ENCODE measurements at regions not wholly inside any gene's neighbourhood (a gene's known extent, or its start where the extent isn't known, plus 50 kb on each side); places are given as distances from the start of the nearest gene placed in this dataset.

DNA sequence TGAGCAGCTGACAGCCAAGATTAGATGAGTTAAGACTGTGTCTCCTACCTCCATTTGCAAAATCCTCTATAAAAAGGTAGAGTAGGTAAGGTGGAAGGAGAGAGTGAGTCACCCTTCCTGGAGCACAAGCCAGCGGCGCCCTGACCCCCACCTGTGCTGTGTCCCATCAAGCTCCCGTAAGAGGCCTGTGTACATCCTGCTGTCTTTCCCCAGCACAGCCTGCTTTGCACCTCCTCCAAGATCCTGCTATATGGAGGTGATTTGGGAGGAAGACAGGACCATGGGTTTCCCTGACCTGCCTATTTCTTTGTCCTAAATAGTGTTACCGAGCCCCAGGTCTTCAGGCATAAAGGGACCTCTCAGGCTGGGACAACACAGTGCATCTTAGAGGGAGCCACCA is 62.3 kb upstream of the UQCRFS1 start:
- no peak overlapping the region for H3K4me3 ChIP-seq (ENCODE audit: low read depth, low read length)
- DNase-seq (ENCODE audit: low read depth) = no peak
- in situ Hi-C loops (cut with HindIII; ENCODE audit: low sequenced_read_pairs) = no loop called here
- TF ChIP-seq CTCF (IDR thresholded peaks at IDR 0.05; ENCODE audit: low read depth, low read length, missing control alignments) = no peak

- no peak for DNase-seq (ENCODE audit: low read depth)
- in situ Hi-C loops (cut with HindIII; ENCODE audit: low sequenced_read_pairs) = no loop called here
- no peak for TF ChIP-seq CTCF (IDR thresholded peaks at IDR 0.05; ENCODE audit: low read depth, low read length, missing control alignments)
- no peak overlapping the region for H3K4me3 ChIP-seq (ENCODE audit: low read depth, low read length)
Observed at GRCh38 chr19:29277102-29277501, 64.2 kb upstream of the UQCRFS1 start.

DNA sequence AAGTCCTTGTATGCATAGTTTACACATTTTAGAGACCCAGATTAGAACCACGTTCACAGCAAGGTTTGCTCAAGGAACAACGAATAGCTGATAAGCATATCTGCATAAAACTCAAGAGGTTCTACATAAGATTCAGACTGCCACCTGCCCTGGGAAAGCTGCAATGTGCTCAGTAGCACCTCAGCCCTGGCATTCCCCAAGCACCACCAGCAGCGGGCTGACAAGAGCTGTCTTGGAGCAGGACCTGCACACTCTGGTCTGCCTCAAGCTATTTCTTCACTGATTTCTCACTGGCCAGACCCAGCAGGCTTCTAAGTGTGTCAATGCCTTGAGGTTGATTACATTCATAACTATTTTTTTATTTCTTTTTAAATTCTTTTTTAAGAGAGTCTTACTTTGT is 65.8 kb upstream of the UQCRFS1 start:
- in situ Hi-C loops (cut with HindIII; ENCODE audit: low sequenced_read_pairs) = no loop called here

DNA sequence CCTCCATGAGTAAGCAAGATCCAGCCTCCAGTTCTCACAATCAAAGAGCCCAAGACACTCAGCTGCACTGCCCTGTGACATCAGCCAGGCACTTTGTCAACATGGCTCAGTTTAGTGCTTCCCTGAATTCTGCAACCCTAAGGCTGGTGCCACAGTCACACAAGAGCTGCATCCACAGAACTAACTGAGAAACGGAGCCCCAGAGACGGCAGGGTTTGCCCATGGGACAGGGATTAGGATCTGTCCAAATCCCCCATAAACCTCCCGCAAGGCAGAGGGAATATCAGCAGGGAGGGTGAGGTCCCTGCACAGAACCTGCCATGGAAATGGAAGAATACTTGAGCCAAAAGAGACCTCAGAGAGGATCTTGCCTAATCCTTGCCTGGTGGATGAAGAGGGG is 70.4 kb upstream of the UQCRFS1 start:
- in situ Hi-C loops (cut with HindIII; ENCODE audit: low sequenced_read_pairs) = no loop called here

More for the DNA sequence above, 65.8 kb upstream of the UQCRFS1 start:
- H3K4me3 ChIP-seq (ENCODE audit: low read depth, low read length) = no peak overlapping the region
- no peak for DNase-seq (ENCODE audit: low read depth)
- no peak for TF ChIP-seq CTCF (IDR thresholded peaks at IDR 0.05; ENCODE audit: low read depth, low read length, missing control alignments)

DNA sequence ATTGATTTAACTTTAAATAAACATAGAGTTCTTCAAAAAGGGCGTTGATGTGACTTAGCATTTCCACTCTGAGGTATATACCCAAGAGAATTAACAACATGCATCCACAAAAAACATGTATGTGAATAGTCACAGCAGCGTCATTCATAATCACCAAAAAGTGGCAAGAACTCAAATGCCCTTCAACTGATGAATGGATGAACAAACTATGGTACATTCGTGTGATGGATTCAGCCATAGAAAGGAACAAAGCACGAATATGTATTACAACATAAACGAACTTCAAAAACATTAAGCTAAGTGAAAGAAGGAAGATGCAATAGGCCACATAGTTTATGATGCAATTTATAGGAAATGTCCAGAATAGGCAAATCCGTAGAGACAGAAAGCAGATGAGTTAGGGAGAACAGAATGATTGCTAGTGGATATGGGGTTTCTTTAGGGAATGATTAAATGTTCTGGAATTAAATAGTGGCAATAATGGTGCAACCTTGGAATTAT is 72.3 kb upstream of the UQCRFS1 start:
- in situ Hi-C loops (cut with HindIII; ENCODE audit: low sequenced_read_pairs) = no loop called here
- no peak overlapping the region for H3K4me3 ChIP-seq (ENCODE audit: low read depth, low read length)
- DNase-seq (ENCODE audit: low read depth) = no peak
- TF ChIP-seq CTCF (IDR thresholded peaks at IDR 0.05; ENCODE audit: low read depth, low read length, missing control alignments) = no peak

More for the DNA sequence above, 70.4 kb upstream of the UQCRFS1 start:
- no peak overlapping the region for H3K4me3 ChIP-seq (ENCODE audit: low read depth, low read length)
- no peak for DNase-seq (ENCODE audit: low read depth)
- TF ChIP-seq CTCF (IDR thresholded peaks at IDR 0.05; ENCODE audit: low read depth, low read length, missing control alignments) = no peak

- H3K4me3 ChIP-seq (ENCODE audit: low read depth, low read length) = no peak overlapping the region
- no peak for DNase-seq (ENCODE audit: low read depth)
- TF ChIP-seq CTCF (IDR thresholded peaks at IDR 0.05; ENCODE audit: low read depth, low read length, missing control alignments) = no peak
- in situ Hi-C loops (cut with HindIII; ENCODE audit: low sequenced_read_pairs) = no loop called here
Observed at GRCh38 chr19:29285878-29286277, 72.9 kb upstream of the UQCRFS1 start.

DNA sequence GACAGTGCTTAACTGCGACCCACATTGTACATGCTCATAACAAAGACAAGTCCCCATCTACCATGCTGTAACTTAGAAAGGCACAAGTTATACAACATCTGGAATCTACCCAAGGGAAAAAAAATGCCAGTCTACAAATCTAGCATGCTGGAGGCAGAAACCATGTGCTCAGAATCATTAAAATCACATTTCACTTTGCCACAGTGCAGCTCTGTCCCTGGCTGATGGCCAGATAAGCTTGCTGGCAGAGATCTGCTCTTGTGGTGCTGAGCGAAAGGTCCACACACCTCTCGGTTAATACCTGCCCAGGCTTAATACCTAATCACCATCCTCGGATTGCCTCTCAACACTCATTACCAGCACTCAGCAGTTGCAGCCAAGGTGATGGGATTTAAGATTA is 74.1 kb upstream of the UQCRFS1 start:
- no peak for DNase-seq (ENCODE audit: low read depth)
- TF ChIP-seq CTCF (IDR thresholded peaks at IDR 0.05; ENCODE audit: low read depth, low read length, missing control alignments) = no peak
- in situ Hi-C loops (cut with HindIII; ENCODE audit: low sequenced_read_pairs) = no loop called here
- H3K4me3 ChIP-seq (ENCODE audit: low read depth, low read length) = no peak overlapping the region

All from astrocyte of the cerebellum (primary cell).